ENCODE measurements at regions not wholly inside any gene's neighbourhood (a gene's known extent, or its start where the extent isn't known, plus 50 kb on each side); places are given as distances from the start of the nearest gene placed in this dataset.
"Not testable (repeated sequence)": the region's sequence is repeated elsewhere in the genome, so short reads cannot be mapped to it uniquely, and the experiment has no call there.

- no peak for DNase-seq (ENCODE audit: extremely low spot score, insufficient read length, low read depth)
Measured at GRCh38 chr6:50959081-50959641, 140.5 kb downstream of the TFAP2B start.

GRCh38 chr6:50961611-50962010 lies 142.9 kb downstream of the TFAP2B start:
- FAIRE-seq (no peak), DNase-seq (ENCODE audit: extremely low spot score, insufficient read length, low read depth) (no peak)

More at GRCh38 chr6:50959081-50959641, 140.5 kb downstream of the TFAP2B start:
- FAIRE-seq, result no peak

- FAIRE-seq, result no peak
- no peak for DNase-seq (ENCODE audit: extremely low spot score, insufficient read length, low read depth)
Measured at GRCh38 chr6:50962213-50962759, 143.6 kb downstream of the TFAP2B start.

GRCh38 chr6:50963952-50964351 lies 145.3 kb downstream of the TFAP2B start:
- DNase-seq (ENCODE audit: extremely low spot score, insufficient read length, low read depth) (no peak), FAIRE-seq (no peak)

- DNase-seq (ENCODE audit: extremely low spot score, insufficient read length, low read depth), result no peak
- no peak for FAIRE-seq
Measured at GRCh38 chr6:50965495-50965894, 146.8 kb downstream of the TFAP2B start.

GRCh38 chr6:50966532-50966931 lies 147.9 kb downstream of the TFAP2B start:
- FAIRE-seq (no peak), DNase-seq (ENCODE audit: extremely low spot score, insufficient read length, low read depth) (no peak)

GRCh38 chr6:50966986-50967385 lies 148.3 kb downstream of the TFAP2B start:
- DNase-seq (ENCODE audit: extremely low spot score, insufficient read length, low read depth) (no peak), FAIRE-seq (no peak)

GRCh38 chr6:50968246-50968645 lies 149.6 kb downstream of the TFAP2B start:
- not testable (repeated sequence) for FAIRE-seq; DNase-seq (ENCODE audit: extremely low spot score, insufficient read length, low read depth)

GRCh38 chr6:50970908-50971307 lies 152.2 kb downstream of the TFAP2B start:
- DNase-seq (ENCODE audit: extremely low spot score, insufficient read length, low read depth) (no peak), FAIRE-seq (no peak)

GRCh38 chr6:50973464-50973863 lies 154.8 kb downstream of the TFAP2B start:
- DNase-seq (ENCODE audit: extremely low spot score, insufficient read length, low read depth) (no peak), FAIRE-seq (no peak)

GRCh38 chr6:50974319-50974718 lies 155.6 kb downstream of the TFAP2B start:
- DNase-seq (ENCODE audit: extremely low spot score, insufficient read length, low read depth) (no peak), FAIRE-seq (no peak)

- FAIRE-seq, result no peak
Measured at GRCh38 chr6:50975216-50975615, 156.5 kb downstream of the TFAP2B start.

GRCh38 chr6:50976907-50977306 lies 158.2 kb downstream of the TFAP2B start:
- FAIRE-seq (no peak), DNase-seq (ENCODE audit: extremely low spot score, insufficient read length, low read depth) (no peak)

More at GRCh38 chr6:50975216-50975615, 156.5 kb downstream of the TFAP2B start:
- no peak for DNase-seq (ENCODE audit: extremely low spot score, insufficient read length, low read depth)

GRCh38 chr6:50977796-50978195 lies 159.1 kb downstream of the TFAP2B start:
- DNase-seq (ENCODE audit: extremely low spot score, insufficient read length, low read depth) (no peak), FAIRE-seq (no peak)

GRCh38 chr6:50978380-50979170 lies 159.9 kb downstream of the TFAP2B start:
- FAIRE-seq (no peak), DNase-seq (ENCODE audit: extremely low spot score, insufficient read length, low read depth) (no peak)

GRCh38 chr6:50979171-50979525 lies 160.5 kb downstream of the TFAP2B start:
- DNase-seq (ENCODE audit: extremely low spot score, insufficient read length, low read depth) (no peak), FAIRE-seq (no peak)

GRCh38 chr6:50984135-50984534 lies 165.5 kb downstream of the TFAP2B start:
- FAIRE-seq (no peak), DNase-seq (ENCODE audit: extremely low spot score, insufficient read length, low read depth) (no peak)

GRCh38 chr6:50986319-50986718 lies 167.6 kb downstream of the TFAP2B start:
- DNase-seq (ENCODE audit: extremely low spot score, insufficient read length, low read depth) (no peak), FAIRE-seq (no peak)

GRCh38 chr6:50989123-50989522 lies 170.5 kb downstream of the TFAP2B start:
- no peak for FAIRE-seq

GRCh38 chr6:50990750-50991446 lies 172.2 kb downstream of the TFAP2B start:
- DNase-seq (ENCODE audit: extremely low spot score, insufficient read length, low read depth) (no peak), FAIRE-seq (no peak)

More at GRCh38 chr6:50989123-50989522, 170.5 kb downstream of the TFAP2B start:
- DNase-seq (ENCODE audit: extremely low spot score, insufficient read length, low read depth), result no peak

- DNase-seq (ENCODE audit: extremely low spot score, insufficient read length, low read depth), result no peak
- FAIRE-seq, result no peak
Measured at GRCh38 chr6:50992232-50992631, 173.6 kb downstream of the TFAP2B start.

Measured in GM18507 (cell line).